Lung (tissue), 11 donors: ENCODE measurements at regions not wholly inside any gene's neighbourhood (a gene's known extent, or its start where the extent isn't known, plus 50 kb on each side); places are given as distances from the start of the nearest gene placed in this dataset.

ENCODE experiments used
- ATAC-seq: fragments of 200-7000 bp; cut with Tn5 transposase; one replicate; pipeline ENCODE4 v1.9.1; 2020; ENCODE audit warnings: moderate number of reproducible peaks; ENCODE audit not compliant: insufficient read depth, low FRiP score
- DNase-seq, 3 donors: peaks; one replicate each; pipeline ENCODE4 v3.0.0-alpha.2; 2013 to 2017
- H3K27ac ChIP-seq, 2 donors: one replicate each; pipeline ENCODE4 v1.5.1; 2013; ENCODE audit warnings: mild to moderate bottlenecking in 2 of 2, moderate library complexity in 2 of 2, control low read depth in 1 of 2, inconsistent platforms in 1 of 2, low read depth in 1 of 2, low read length in 1 of 2
- H3K27me3 ChIP-seq, 3 donors: one replicate each; pipeline ENCODE4 v1.5.1; 2013; ENCODE audit warnings: low read length in 2 of 3; ENCODE audit not compliant: control insufficient read depth in 3 of 3, insufficient read depth in 3 of 3
- H3K36me3 ChIP-seq, 4 donors: one replicate each; pipeline ENCODE4 v1.5.1; 2013; ENCODE audit warnings: low read length in 4 of 4, mild to moderate bottlenecking in 1 of 4, moderate library complexity in 1 of 4; ENCODE audit not compliant: control insufficient read depth in 4 of 4, insufficient read depth in 4 of 4
- H3K4me1 ChIP-seq, 5 donors: one replicate each; pipeline ENCODE4 v1.5.1; 2013; ENCODE audit warnings: low read length in 5 of 5, mild to moderate bottlenecking in 2 of 5, moderate library complexity in 1 of 5; ENCODE audit not compliant: control insufficient read depth in 5 of 5, insufficient read depth in 5 of 5
- H3K4me3 ChIP-seq: one replicate; pipeline ENCODE4 v1.5.1; 2013; ENCODE audit warnings: mild to moderate bottlenecking, control low read depth, moderate library complexity
- H3K9ac ChIP-seq, 2 donors: one replicate each; pipeline ENCODE4 v1.5.1; 2013; ENCODE audit warnings: low read length in 2 of 2, control low read depth in 1 of 2; ENCODE audit not compliant: insufficient read depth in 1 of 2
- H3K9me3 ChIP-seq, 4 donors: one replicate each; pipeline ENCODE4 v1.5.1; 2013; ENCODE audit warnings: low read length in 3 of 4, mild to moderate bottlenecking in 1 of 4, moderate library complexity in 1 of 4; ENCODE audit not compliant: control insufficient read depth in 4 of 4, insufficient read depth in 3 of 4
- CTCF ChIP-seq: IDR thresholded peaks from 2 replicates; pipeline ENCODE4 v1.5.1; 2012; ENCODE audit warnings: mild to moderate bottlenecking; ENCODE audit errors: control extremely low read depth, extremely low read depth
- WGBS, 2 donors: extraction: QIAGEN DNeasy Blood & Tissue Kit; methylation state at CpG; one replicate each; pipeline ENCODE4 v1.1.7; 2013; 5-methylcytosine and 5-hydroxymethylcytosine counted together
- donor health status: control.
- donor health status: control.
- donor health status: Bipolar disorder and iron deficiency.
- donor health status: healthy.
- donor health status: DM: yes; HTN: yes; CAD: no.

GRCh38 chr7:25861601-25862260 is 290.3 kb upstream of the NFE2L3 start:
- no peak for TF ChIP-seq CTCF
- H3K9ac ChIP-seq: no peak overlapping the region
- DNase-seq (no peak), ATAC-seq (no peak)
- peaks cover 0 to 25% (median 10%) of the 10 kb centered on the region in 5 donors for H3K4me1 ChIP-seq
- H3K4me3 ChIP-seq: no peak overlapping the region
- H3K9me3 ChIP-seq: peaks cover 0 to 20% (median 0%) of the 10 kb centered on the region in 4 donors
- WGBS, 2 donors: 6 to 10% methylated on average over 15 of the region's 15 CpGs
- H3K36me3 ChIP-seq: no peaks in the 10 kb centered on the region
- H3K27me3 ChIP-seq: peaks cover 37 to 86% (median 83%) of the 10 kb centered on the region in 3 donors
- no peak overlapping the region for H3K27ac ChIP-seq

- Histone ChIP-seq H3K4me3 (peak overlapping the region; percentile 1), H3K27ac (no peak overlapping the region), H3K9ac (no peak overlapping the region), H3K36me3 (no peaks in the 10 kb centered on the region), H3K9me3 (peaks cover 0 to 20% (median 0%) of the 10 kb centered on the region in 4 donors), H3K4me1 (peaks cover 0 to 23% (median 5%) of the 10 kb centered on the region in 5 donors), H3K27me3 (peaks cover 36 to 90% (median 86%) of the 10 kb centered on the region in 3 donors)
- peak; percentile 100 for DNase-seq
- no peak for TF ChIP-seq CTCF
- peak; percentile 92 for ATAC-seq
- WGBS, 2 donors: 1 to 2% methylated on average over 45 of the region's 45 CpGs
These were observed 289.6 kb upstream of the NFE2L3 start for GRCh38 chr7:25862261-25863004.

- ATAC-seq: no peak
- H3K4me1 ChIP-seq: peaks cover 0 to 17% (median 5%) of the 10 kb centered on the region in 5 donors
- no peak overlapping the region for H3K27ac ChIP-seq
- H3K9ac ChIP-seq: no peak overlapping the region
- H3K9me3 ChIP-seq: peaks cover 0 to 17% (median 0%) of the 10 kb centered on the region in 4 donors
- no peak for TF ChIP-seq CTCF
- H3K36me3 ChIP-seq: no peaks in the 10 kb centered on the region
- DNase-seq: peak in 1 of 3 donors; percentile 32
- H3K27me3 ChIP-seq: peaks cover 29 to 90% (median 86%) of the 10 kb centered on the region in 3 donors
- WGBS, 2 donors: 7 to 11% methylated on average over 13 of the region's 13 CpGs
- no peak overlapping the region for H3K4me3 ChIP-seq
These were observed 288.8 kb upstream of the NFE2L3 start for GRCh38 chr7:25863005-25863728.
